HEK293 (cell line): ENCODE measurements at regions not wholly inside any gene's neighbourhood (a gene's known extent, or its start where the extent isn't known, plus 50 kb on each side); places are given as distances from the start of the nearest gene placed in this dataset.

Experiments
- CTCF ChIP-seq: fragments of 450-650 bp; formaldehyde crosslinking; IDR thresholded peaks from 2 replicates; pipeline ENCODE4 v1.5.1; 2016; ENCODE audit warnings: missing biosample characterization, missing genetic modification characterization
- TCF7L2 ChIP-seq: IDR thresholded peaks from 2 replicates; pipeline ENCODE4 v1.6.1; 2011; ENCODE audit warnings: low read depth, mild to moderate bottlenecking, inconsistent platforms, low read length, moderate library complexity, borderline replicate concordance
- ZBTB1 ChIP-seq: fragments of 450-650 bp; formaldehyde crosslinking; IDR thresholded peaks from 2 replicates; pipeline ENCODE4 v1.5.1; 2016; ENCODE audit warnings: missing biosample characterization, missing genetic modification characterization
- ZBTB7A ChIP-seq: fragments of 450-650 bp; formaldehyde crosslinking; IDR thresholded peaks from 2 replicates; pipeline ENCODE4 v1.5.1; 2016; ENCODE audit warnings: low read depth, missing biosample characterization, missing genetic modification characterization
- ZNF274 ChIP-seq, 2 experiments: fragments of 200-500 bp in 1 of 2; fragments of 450-650 bp in 1 of 2; sonication (Bioruptor generic) in 1 of 2; formaldehyde crosslinking in 1 of 2; IDR thresholded peaks; 2 replicates each; pipeline versions ENCODE4 v1.5.1 to v1.6.1; 2014 to 2016; ENCODE audit warnings: borderline replicate concordance in 1 of 2, inconsistent platforms in 1 of 2, low read length in 1 of 2, missing biosample characterization in 1 of 2, missing genetic modification characterization in 1 of 2
- ZNF580 ChIP-seq: fragments of 450-650 bp; formaldehyde crosslinking; IDR thresholded peaks from 2 replicates; pipeline ENCODE4 v1.5.1; 2016; ENCODE audit warnings: missing biosample characterization, missing genetic modification characterization
- ZNF645 ChIP-seq: fragments of 450-650 bp; formaldehyde crosslinking; IDR thresholded peaks from 2 replicates; pipeline ENCODE4; 2016; ENCODE audit warnings: missing biosample characterization, missing genetic modification characterization
- ZNF664 ChIP-seq: fragments of 450-650 bp; formaldehyde crosslinking; IDR thresholded peaks from 2 replicates; pipeline ENCODE4 v1.5.1; 2016; ENCODE audit warnings: missing biosample characterization, missing genetic modification characterization
- ZNF792 ChIP-seq: fragments of 450-650 bp; formaldehyde crosslinking; IDR thresholded peaks from 2 replicates; pipeline ENCODE4 v1.5.1; 2016; ENCODE audit warnings: missing biosample characterization, missing genetic modification characterization
- ZNF843 ChIP-seq: fragments of 450-650 bp; formaldehyde crosslinking; IDR thresholded peaks from 2 replicates; pipeline ENCODE4 v1.5.1; 2016; ENCODE audit warnings: missing biosample characterization, missing genetic modification characterization

DNA sequence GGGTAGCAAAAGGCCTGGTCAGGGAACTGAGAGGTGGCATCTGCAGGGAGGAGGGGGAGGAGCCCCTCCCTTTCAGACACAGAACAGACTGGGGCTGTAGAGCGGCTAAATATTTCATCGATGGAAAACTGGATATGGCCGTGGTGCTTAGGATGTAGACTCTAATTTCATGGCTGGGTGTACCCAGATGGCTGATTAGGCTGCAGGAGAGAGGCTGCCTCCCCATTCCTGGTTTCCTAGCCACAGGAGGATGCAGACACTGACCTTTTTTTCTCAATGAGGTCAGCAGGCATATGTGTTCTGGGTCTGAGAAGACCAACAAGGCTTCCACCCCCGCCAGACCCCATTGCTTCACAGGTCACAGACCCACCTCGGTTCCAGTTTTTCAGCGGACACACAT is 58.1 kb upstream of the CALM2 start:
- TF ChIP-seq CTCF (tag by site-specific recombination) (no peak), ZBTB1 (tag by site-specific recombination) (no peak), ZNF664 (no peak), ZNF274 (IDR thresholded peaks at IDR 0.05; ENCODE audit: low read length) (no peak), ZNF274 (tag by site-specific recombination; IDR thresholded peaks at IDR 0.05; ENCODE audit: borderline replicate concordance) (no peak), ZNF645 (tag by site-specific recombination) (no peak), ZNF580 (no peak), ZNF792 (tag by site-specific recombination) (no peak), ZBTB7A (tag by site-specific recombination) (no peak), ZNF843 (no peak), TCF7L2 (no peak)
